ENCODE measurements at regions not wholly inside any gene's neighbourhood (a gene's known extent, or its start where the extent isn't known, plus 50 kb on each side); places are given as distances from the start of the nearest gene placed in this dataset.

- no peak for TF ChIP-seq PRRX2 (CRISPR knock-in tag; IDR thresholded peaks at IDR 0.05)
- no peak for TF ChIP-seq CTCF (IDR thresholded peaks at IDR 0.05)
- no peak for TF ChIP-seq SP1 (CRISPR knock-in tag; conservative IDR thresholded peaks at IDR 0.05)
These were observed 325.8 kb upstream of the IGF1R start for GRCh38 chr15:98322581-98322980.

Measured in WTC11 (cell line).